BLaER1 treated with 17β-estradiol and CSF1 and Interleukin-3, amounts not matched to agents 10 nM and 100 nM (cell line): ENCODE measurements at regions not wholly inside any gene's neighbourhood (a gene's known extent, or its start where the extent isn't known, plus 50 kb on each side); places are given as distances from the start of the nearest gene placed in this dataset.

ENCODE experiments used
- H3K27ac ChIP-seq, 11 experiments: shearing (Covaris generic); formaldehyde crosslinking; 2 replicates each; pipeline ENCODE4 v1.8.1; 2022
- H3K27me3 ChIP-seq, 11 experiments: shearing (Covaris generic); formaldehyde crosslinking; 2 replicates each; pipeline ENCODE4 v1.8.1; 2022
- H3K36me3 ChIP-seq, 11 experiments: shearing (Covaris generic); formaldehyde crosslinking; 2 replicates each; pipeline ENCODE4 v1.8.1; 2022
- H3K4me1 ChIP-seq, 10 experiments: shearing (Covaris generic); formaldehyde crosslinking; 2 replicates each; pipeline ENCODE4 v1.8.1; 2022
- H3K4me2 ChIP-seq, 11 experiments: shearing (Covaris generic); formaldehyde crosslinking; 2 replicates each; pipeline ENCODE4 v1.8.1; 2022
- H3K4me3 ChIP-seq, 10 experiments: shearing (Covaris generic); formaldehyde crosslinking; 2 replicates each; pipeline ENCODE4 v1.8.1; 2022
- H3K9ac ChIP-seq, 11 experiments: shearing (Covaris generic); formaldehyde crosslinking; 2 replicates each; pipeline ENCODE4 v1.8.1; 2022
- H3K9me3 ChIP-seq, 11 experiments: shearing (Covaris generic); formaldehyde crosslinking; replicated peaks in 1 of 11; 2 replicates each; pipeline ENCODE4 v1.8.1; 2022
- H4K20me1 ChIP-seq, 11 experiments: shearing (Covaris generic); formaldehyde crosslinking; 2 replicates each; pipeline ENCODE4 v1.8.1; 2022
- Cebpa-rat ChIP-seq, 11 experiments: shearing (Covaris generic); IDR thresholded peaks; 2 replicates each; pipeline ENCODE4 v1.8.1; 2022

- H4K20me1 ChIP-seq = no peaks in the 10 kb centered on the region
- no peak overlapping the region for H3K9ac ChIP-seq
- H3K27me3 ChIP-seq = no peaks in the 10 kb centered on the region
- peaks cover 6 to 23% (median 11%) of the 10 kb centered on the region in 11 experiments; a peak in 20 of 22 replicates for H3K9me3 ChIP-seq
- H3K36me3 ChIP-seq = peaks cover 0 to 4% (median 0%) of the 10 kb centered on the region in 11 experiments; a peak in 1 of 22 replicates
- no peak overlapping the region for H3K4me3 ChIP-seq
- no peak for TF ChIP-seq Cebpa-rat (IDR thresholded peaks at IDR 0.05)
- 0 out of 22 replicates have a peak overlapping the region, but pooled peaks of 1 of the 11 experiments have one; percentile 7 for H3K27ac ChIP-seq
- H3K4me2 ChIP-seq = peak overlapping the region in 2 of 11 experiments; percentile 38 to 45; a peak in 2 of 22 replicates
- H3K4me1 ChIP-seq = peaks cover 12 to 48% (median 28%) of the 10 kb centered on the region in 10 experiments
These were observed 55.3 kb upstream of the IL17B start for GRCh38 chr5:149434162-149435014.

GRCh38 chr5:149433524-149434131 lies 54.5 kb upstream of the IL17B start:
- TF ChIP-seq Cebpa-rat (IDR thresholded peaks at IDR 0.05) = no peak
- Histone ChIP-seq H4K20me1 (no peaks in the 10 kb centered on the region), H3K27me3 (no peaks in the 10 kb centered on the region), H3K4me3 (no peak overlapping the region), H3K9me3 (peaks cover 6 to 23% (median 11%) of the 10 kb centered on the region in 11 experiments; a peak in 20 of 22 replicates), H3K36me3 (peaks cover 0 to 4% (median 0%) of the 10 kb centered on the region in 11 experiments; a peak in 1 of 22 replicates), H3K27ac (peak overlapping the region in 2 of 11 experiments; percentile 7 to 23; a peak in 2 of 22 replicates), H3K4me1 (peaks cover 18 to 55% (median 36%) of the 10 kb centered on the region in 10 experiments), H3K4me2 (peak overlapping the region in 6 of 11 experiments; percentile 5 to 57 (median 24); a peak in 6 of 22 replicates), H3K9ac (no peak overlapping the region)

GRCh38 chr5:149432911-149433401 lies 53.9 kb upstream of the IL17B start:
- H3K27me3 ChIP-seq = no peaks in the 10 kb centered on the region
- H3K36me3 ChIP-seq = peaks cover 0 to 4% (median 0%) of the 10 kb centered on the region in 11 experiments; a peak in 1 of 22 replicates
- H3K27ac ChIP-seq = peak overlapping the region in 6 of 11 experiments; percentile 8 to 48 (median 24); a peak in 9 of 22 replicates
- TF ChIP-seq Cebpa-rat (IDR thresholded peaks at IDR 0.05) = no peak
- H3K4me2 ChIP-seq = peak overlapping the region in 6 of 11 experiments; percentile 5 to 57 (median 24); a peak in 8 of 22 replicates
- no peak overlapping the region for H3K9ac ChIP-seq
- peaks cover 19 to 62% (median 42%) of the 10 kb centered on the region in 10 experiments for H3K4me1 ChIP-seq
- no peak overlapping the region for H3K4me3 ChIP-seq
- H3K9me3 ChIP-seq = peaks cover 6 to 23% (median 11%) of the 10 kb centered on the region in 11 experiments; a peak in 20 of 22 replicates
- H4K20me1 ChIP-seq = no peaks in the 10 kb centered on the region

GRCh38 chr5:149432376-149432775 lies 53.3 kb upstream of the IL17B start:
- H3K4me1 ChIP-seq = peaks cover 19 to 64% (median 42%) of the 10 kb centered on the region in 10 experiments
- H4K20me1 ChIP-seq = no peaks in the 10 kb centered on the region
- peak overlapping the region in 6 of 11 experiments; percentile 8 to 48 (median 24); a peak in 11 of 22 replicates for H3K27ac ChIP-seq
- H3K9me3 ChIP-seq = peaks cover 6 to 23% (median 11%) of the 10 kb centered on the region in 11 experiments; a peak in 20 of 22 replicates
- peaks cover 0 to 4% (median 0%) of the 10 kb centered on the region in 11 experiments; a peak in 1 of 22 replicates for H3K36me3 ChIP-seq
- no peak for TF ChIP-seq Cebpa-rat (IDR thresholded peaks at IDR 0.05)
- peak overlapping the region in 3 of 11 experiments; percentile 23 to 57 (median 29); a peak in 5 of 22 replicates for H3K4me2 ChIP-seq
- no peak overlapping the region for H3K9ac ChIP-seq
- H3K4me3 ChIP-seq = no peak overlapping the region
- no peaks in the 10 kb centered on the region for H3K27me3 ChIP-seq

- H4K20me1 ChIP-seq = no peaks in the 10 kb centered on the region
- H3K9ac ChIP-seq = peak overlapping the region in 3 of 11 experiments; percentile 17 to 50 (median 50); a peak in 4 of 22 replicates
- H3K27ac ChIP-seq = peak overlapping the region in 10 of 11 experiments; percentile 17 to 72 (median 58); a peak in 19 of 22 replicates
- peak overlapping the region in 1 of 10 experiments; percentile 16; a peak in 1 of 20 replicates for H3K4me3 ChIP-seq
- peaks cover 19 to 64% (median 42%) of the 10 kb centered on the region in 10 experiments for H3K4me1 ChIP-seq
- peaks cover 0 to 4% (median 0%) of the 10 kb centered on the region in 11 experiments; a peak in 1 of 22 replicates for H3K36me3 ChIP-seq
- H3K4me2 ChIP-seq = peak overlapping the region; percentile 49 to 83 (median 70)
- H3K27me3 ChIP-seq = no peaks in the 10 kb centered on the region
- TF ChIP-seq Cebpa-rat (IDR thresholded peaks at IDR 0.05) = no peak
- H3K9me3 ChIP-seq = peaks cover 6 to 23% (median 11%) of the 10 kb centered on the region in 11 experiments; a peak in 20 of 22 replicates
These were observed 51.0 kb upstream of the IL17B start for GRCh38 chr5:149429839-149430721.
